NCI-H82 (cell line): ENCODE measurements at regions not wholly inside any gene's neighbourhood (a gene's known extent, or its start where the extent isn't known, plus 50 kb on each side); places are given as distances from the start of the nearest gene placed in this dataset.
A peak's percentile ranks its signal among the peaks of the same experiment; 100 is the strongest.

Experiments used
- DNase-seq: peaks from one replicate; lab custom pipeline; 2025; lab: John Stamatoyannopoulos, UW

GRCh38 chr15:56307180-56307579 is 58.0 kb upstream of the TEX9 start:
- DNase-seq: peak; percentile 67

- no peak for DNase-seq
Measured at GRCh38 chr15:56298723-56299122, 55.0 kb upstream of the RFX7 start.

GRCh38 chr15:56295433-56295832 is 51.8 kb upstream of the RFX7 start:
- DNase-seq: peak; percentile 15

- DNase-seq: no peak
Measured at GRCh38 chr15:56293495-56294292, 50.0 kb upstream of the RFX7 start.
